Urinary bladder (tissue), 3 donors: ENCODE measurements at regions not wholly inside any gene's neighbourhood (a gene's known extent, or its start where the extent isn't known, plus 50 kb on each side); places are given as distances from the start of the nearest gene placed in this dataset.

ENCODE experiments used
- DNase-seq: peaks from one replicate; pipeline ENCODE4 v3.0.0-alpha.2; 2015; ENCODE audit errors: extremely low spot score
- H3K27ac ChIP-seq: one replicate; pipeline ENCODE4 v1.5.1; 2013; ENCODE audit warnings: low read depth, mild to moderate bottlenecking, moderate library complexity
- H3K36me3 ChIP-seq: one replicate; pipeline ENCODE4 v1.6.1; 2013; ENCODE audit warnings: mild to moderate bottlenecking, moderate library complexity; ENCODE audit not compliant: insufficient read depth
- H3K4me1 ChIP-seq: one replicate; pipeline ENCODE4 v1.6.1; 2013; ENCODE audit warnings: mild to moderate bottlenecking, moderate library complexity; ENCODE audit not compliant: insufficient read depth
- H3K4me3 ChIP-seq: one replicate; pipeline ENCODE4 v1.5.1; 2013; ENCODE audit warnings: low read depth, low read length
- WGBS: extraction: QIAGEN DNeasy Blood & Tissue Kit; methylation state at CpG from one replicate; pipeline ENCODE4 v1.1.7; 2013; 5-methylcytosine and 5-hydroxymethylcytosine counted together
- donor health status: healthy with polysubstance abuse.
- donor health status: healthy.

DNA sequence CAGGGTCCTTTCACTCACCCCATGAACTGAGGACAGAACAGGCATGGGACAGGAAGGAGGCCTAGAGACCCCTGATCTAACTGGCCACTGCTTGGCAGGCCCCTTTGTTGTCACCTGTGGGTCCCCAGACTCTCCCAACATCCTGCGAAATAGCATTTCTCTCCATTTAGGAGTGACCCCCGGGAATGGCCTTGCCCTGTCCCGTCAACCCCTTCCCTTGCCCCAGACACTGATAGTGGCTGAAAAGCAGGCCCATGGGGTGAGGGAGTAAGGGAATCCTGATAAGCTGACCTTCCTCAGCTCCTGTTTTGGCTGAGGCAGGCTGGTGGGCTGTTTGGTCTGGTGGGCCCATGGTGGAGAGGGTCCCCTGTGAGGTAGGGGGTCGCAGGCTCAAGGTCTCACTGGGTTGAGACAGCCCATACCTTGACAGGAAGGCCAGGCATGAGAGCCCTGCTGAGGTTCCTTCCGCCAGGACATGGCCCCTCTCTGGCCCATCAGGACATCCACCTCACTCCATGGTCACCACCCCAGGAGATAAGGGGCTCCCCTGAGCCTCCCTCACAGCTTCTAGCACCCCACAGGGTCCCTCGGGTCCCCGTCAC is 139.3 kb downstream of the MRPL14 start:
- Histone ChIP-seq H3K4me1 (no peaks in the 10 kb centered on the region), H3K27ac (no peak overlapping the region), H3K4me3 (no peak overlapping the region), H3K36me3 (no peaks in the 10 kb centered on the region)
- no peak for DNase-seq
- 92% methylated on average over 7 of the region's 7 CpGs for WGBS

DNA sequence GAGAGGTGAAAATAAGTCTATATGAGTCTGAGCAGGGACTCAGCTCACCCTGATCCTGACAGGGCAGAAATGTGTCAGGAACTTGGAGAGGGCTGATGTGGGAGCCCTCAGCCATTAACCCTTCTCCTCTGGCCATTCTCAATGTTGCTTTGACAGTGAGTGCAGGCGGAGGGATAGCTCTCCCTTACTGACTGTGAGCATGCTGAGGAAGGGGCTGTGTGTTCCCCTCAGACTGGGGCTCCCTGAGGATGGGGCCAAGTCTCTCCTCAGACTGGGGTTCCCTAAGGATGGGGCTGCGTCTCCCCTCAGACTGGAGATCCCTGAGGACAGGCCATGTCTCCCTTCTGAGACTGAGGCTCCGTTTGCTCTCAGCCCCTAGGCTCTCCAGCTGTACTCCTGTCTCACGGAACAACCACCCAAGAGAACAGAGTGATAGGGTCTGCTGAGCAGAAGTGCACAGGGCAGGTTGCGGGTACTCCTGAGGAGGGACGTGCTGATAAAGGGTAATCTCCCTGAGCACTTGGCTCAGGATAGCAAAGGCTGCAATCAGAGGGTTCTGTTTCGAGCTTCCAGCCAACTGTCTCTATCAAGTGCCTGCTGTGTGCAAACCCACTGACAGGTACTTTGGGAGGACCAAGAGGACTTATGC is 141.0 kb downstream of the MRPL14 start:
- no peak for DNase-seq
- 94% methylated on average over 7 of the region's 7 CpGs for WGBS
- H3K27ac ChIP-seq = no peak overlapping the region
- no peaks in the 10 kb centered on the region for H3K36me3 ChIP-seq
- no peak overlapping the region for H3K4me3 ChIP-seq
- no peaks in the 10 kb centered on the region for H3K4me1 ChIP-seq

DNA sequence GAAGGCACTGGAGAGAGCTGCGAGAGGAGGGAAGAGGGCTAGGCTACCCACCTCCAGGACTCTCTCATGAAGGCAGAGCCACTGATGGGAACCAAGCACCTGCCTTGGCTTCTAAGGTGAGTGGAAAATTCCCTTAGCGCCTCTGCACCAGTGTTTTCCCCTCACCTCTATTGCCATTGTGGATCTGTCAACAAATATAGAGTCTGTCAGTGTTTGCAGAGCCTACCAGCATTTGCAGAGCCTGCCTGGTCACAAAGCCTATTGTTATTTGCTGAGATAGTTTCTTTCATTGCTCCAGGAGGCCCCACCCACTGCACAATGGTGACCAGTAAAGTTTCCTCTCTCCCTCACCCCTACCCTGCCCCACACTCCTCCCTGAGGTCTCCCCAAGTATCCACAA is 141.9 kb downstream of the MRPL14 start:
- no peak for DNase-seq
- no peaks in the 10 kb centered on the region for H3K4me1 ChIP-seq
- no peak overlapping the region for H3K27ac ChIP-seq
- WGBS = 98% methylated on average over 2 of the region's 2 CpGs
- no peaks in the 10 kb centered on the region for H3K36me3 ChIP-seq
- no peak overlapping the region for H3K4me3 ChIP-seq

- no peak for DNase-seq
- H3K4me3 ChIP-seq = no peak overlapping the region
- WGBS = 85% methylated on average over 16 of the region's 16 CpGs
- no peak overlapping the region for H3K27ac ChIP-seq
- H3K36me3 ChIP-seq = no peaks in the 10 kb centered on the region
- H3K4me1 ChIP-seq = no peaks in the 10 kb centered on the region
These were observed 142.6 kb downstream of the MRPL14 start for GRCh38 chr6:43984442-43985321.

DNA sequence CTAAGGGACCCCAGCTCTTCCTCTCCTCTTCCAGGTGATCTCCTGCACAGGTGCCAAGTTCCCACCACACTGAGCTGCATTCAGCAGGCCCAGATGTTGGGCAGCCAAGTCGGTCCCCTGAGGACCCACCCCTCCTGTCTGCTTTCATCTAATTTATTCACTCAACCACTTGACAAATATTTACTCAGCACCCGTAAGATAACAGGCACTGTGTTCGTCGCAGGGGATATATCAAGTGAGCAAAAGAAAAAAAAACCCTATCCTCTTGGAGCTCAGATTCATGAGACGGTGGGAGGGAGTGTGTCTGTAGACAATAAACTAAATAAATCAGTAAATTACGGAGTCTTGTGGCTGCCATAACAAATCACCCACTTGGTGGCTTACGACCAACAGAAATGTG is 143.6 kb downstream of the MRPL14 start:
- WGBS = 78% methylated on average over 7 of the region's 7 CpGs
- Histone ChIP-seq H3K27ac (no peak overlapping the region), H3K36me3 (no peaks in the 10 kb centered on the region), H3K4me3 (no peak overlapping the region), H3K4me1 (no peaks in the 10 kb centered on the region)
- no peak for DNase-seq

DNA sequence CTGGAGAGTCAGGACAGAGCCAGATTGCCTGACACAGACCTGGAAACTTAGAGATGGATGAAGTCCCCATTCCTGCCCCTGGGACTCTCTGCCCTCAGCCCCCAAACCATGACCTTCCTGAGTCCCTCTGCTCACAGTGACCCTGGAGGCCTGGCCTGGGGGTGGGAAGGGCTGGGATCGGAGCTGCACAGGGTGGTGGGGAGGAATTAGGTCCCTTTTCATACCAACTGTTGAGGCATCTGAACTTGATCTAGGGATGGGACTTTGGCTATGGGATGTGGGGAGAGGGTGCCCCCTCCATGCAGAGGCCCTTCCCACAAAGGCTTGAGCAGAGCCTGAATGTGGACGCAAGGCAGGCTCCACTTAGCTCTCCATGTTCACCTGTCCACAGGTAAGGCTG is 144.1 kb downstream of the MRPL14 start:
- H3K4me3 ChIP-seq = no peak overlapping the region
- DNase-seq = no peak
- no peak overlapping the region for H3K27ac ChIP-seq
- H3K4me1 ChIP-seq = no peaks in the 10 kb centered on the region
- WGBS = 97% methylated on average over 2 of the region's 2 CpGs
- no peaks in the 10 kb centered on the region for H3K36me3 ChIP-seq

- no peak overlapping the region for H3K4me3 ChIP-seq
- 46% methylated on average over 2 of the region's 2 CpGs for WGBS
- H3K27ac ChIP-seq = no peak overlapping the region
- DNase-seq = no peak
- H3K4me1 ChIP-seq = no peaks in the 10 kb centered on the region
- H3K36me3 ChIP-seq = no peaks in the 10 kb centered on the region
These were observed 145.1 kb downstream of the MRPL14 start for GRCh38 chr6:43982084-43982625.

DNA sequence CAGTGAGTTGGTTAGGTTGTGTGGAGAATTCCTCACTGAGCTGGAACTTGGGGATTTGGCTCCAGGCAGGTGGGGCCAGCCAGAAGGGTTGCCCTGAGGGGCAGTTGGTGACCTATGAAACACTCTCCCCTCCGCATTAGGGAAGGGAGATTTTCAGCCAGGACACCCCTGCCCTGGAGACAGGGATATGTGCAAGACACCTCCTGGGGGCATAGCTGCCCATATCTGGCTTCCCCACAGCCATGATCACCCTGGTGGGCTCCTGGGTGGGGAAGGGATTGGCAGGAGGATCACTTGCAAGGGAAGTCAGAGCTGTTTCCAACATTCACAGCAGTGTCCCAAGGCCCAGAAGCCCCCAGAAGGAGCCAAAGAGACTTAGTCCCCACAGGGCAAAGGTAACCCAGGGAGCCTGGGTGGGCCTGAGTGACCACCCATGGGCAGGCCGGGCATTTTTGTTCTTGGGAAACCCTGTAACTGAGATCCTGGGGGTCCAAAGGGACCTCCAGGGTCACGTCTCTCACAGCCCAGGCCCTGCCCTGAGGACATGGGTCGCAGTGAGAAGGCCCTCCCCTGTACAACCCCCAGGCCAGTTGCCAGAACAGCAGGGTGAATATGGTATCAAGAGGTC is 145.8 kb downstream of the MRPL14 start:
- WGBS = 95% methylated on average over 4 of the region's 4 CpGs
- no peak for DNase-seq
- no peaks in the 10 kb centered on the region for H3K36me3 ChIP-seq

DNA sequence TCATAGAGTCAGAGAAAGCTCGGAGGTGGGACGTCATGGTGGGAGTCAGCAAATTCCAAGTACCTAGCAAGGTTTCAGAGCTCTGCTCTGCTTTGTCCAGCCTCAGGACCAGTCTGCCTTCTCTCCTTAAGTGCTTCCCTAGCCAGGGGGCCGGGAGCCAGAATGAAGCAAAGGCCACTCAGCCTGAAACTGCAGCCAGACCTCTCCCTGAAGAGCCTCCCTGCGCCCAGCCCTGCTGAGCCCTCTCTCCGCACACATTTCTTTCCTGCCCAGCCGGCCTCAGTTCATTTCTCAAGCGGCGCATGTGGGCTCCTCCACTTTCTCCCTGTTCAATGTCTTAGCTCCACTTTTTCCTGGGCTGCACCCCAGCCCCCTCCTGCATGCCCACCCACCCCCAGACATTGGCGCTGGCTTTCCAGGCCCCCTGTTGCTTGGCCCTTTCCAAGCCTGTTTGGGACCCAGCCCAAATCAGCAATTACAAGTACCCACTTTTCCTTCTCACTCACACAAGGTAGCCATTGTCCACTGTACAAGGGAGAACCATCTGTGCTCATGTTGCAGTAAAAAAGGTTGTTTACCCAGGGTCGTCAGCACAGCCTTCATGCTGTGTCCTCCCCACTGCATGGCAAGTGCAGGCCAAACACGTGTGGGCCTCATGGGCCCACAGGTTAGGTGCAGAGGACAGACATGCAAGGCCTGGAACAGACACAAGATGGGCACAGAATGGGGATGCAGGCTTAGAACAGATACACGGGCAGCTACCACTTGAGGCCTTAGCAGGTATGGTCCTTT is 147.1 kb downstream of the MRPL14 start:
- WGBS = 89% methylated on average over 12 of the region's 12 CpGs
- no peak for DNase-seq
- no peaks in the 10 kb centered on the region for H3K4me1 ChIP-seq
- H3K27ac ChIP-seq = no peak overlapping the region
- H3K4me3 ChIP-seq = no peak overlapping the region
- H3K36me3 ChIP-seq = no peaks in the 10 kb centered on the region

More for the DNA sequence above, 145.8 kb downstream of the MRPL14 start:
- no peaks in the 10 kb centered on the region for H3K4me1 ChIP-seq
- H3K4me3 ChIP-seq = no peak overlapping the region
- no peak overlapping the region for H3K27ac ChIP-seq

- DNase-seq = no peak
- no peaks in the 10 kb centered on the region for H3K36me3 ChIP-seq
- WGBS = 89% methylated on average over 4 of the region's 4 CpGs
- no peak overlapping the region for H3K27ac ChIP-seq
- H3K4me3 ChIP-seq = no peak overlapping the region
- H3K4me1 ChIP-seq = no peaks in the 10 kb centered on the region
These were observed 147.7 kb downstream of the MRPL14 start for GRCh38 chr6:43979525-43979924.

GRCh38 chr6:43978473-43979346 is 148.5 kb downstream of the MRPL14 start:
- H3K4me1 ChIP-seq = no peaks in the 10 kb centered on the region
- H3K36me3 ChIP-seq = no peaks in the 10 kb centered on the region
- no peak for DNase-seq
- WGBS = 83% methylated on average over 13 of the region's 13 CpGs
- H3K4me3 ChIP-seq = no peak overlapping the region
- H3K27ac ChIP-seq = no peak overlapping the region

DNA sequence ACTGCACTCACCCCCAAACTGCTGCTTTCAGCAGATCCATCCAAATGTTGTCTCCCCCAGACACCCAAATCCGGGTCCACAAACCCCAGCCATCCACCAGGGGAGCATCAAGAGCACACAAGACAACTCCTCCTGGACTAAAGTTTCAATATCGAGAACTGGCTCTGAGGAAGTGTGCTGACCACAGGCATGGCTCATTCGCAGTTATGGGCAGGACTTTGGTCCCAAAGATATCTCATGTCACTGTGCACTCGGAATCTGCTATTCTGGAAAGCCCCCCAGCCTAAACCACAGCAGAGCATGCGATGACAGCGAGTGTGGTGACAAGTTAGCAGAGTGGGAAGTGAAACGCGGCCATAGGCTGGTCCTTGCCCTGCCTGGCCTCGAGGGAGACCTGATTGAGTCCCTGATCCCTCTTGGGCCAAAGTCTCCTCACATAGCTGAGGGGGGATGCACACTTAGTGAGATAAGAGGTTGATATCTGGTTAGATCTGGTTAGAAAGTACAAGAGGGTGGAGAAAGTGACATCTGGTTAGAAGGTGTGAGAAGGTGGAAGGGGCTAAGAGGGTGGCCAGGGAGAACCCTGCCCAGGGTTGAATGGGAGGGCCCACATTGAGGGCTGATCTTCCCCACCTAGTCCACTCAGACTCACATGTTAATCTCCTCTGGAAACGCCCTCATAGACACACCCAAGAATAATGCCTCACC is 149.7 kb downstream of the MRPL14 start:
- H3K4me3 ChIP-seq = no peak overlapping the region
- DNase-seq = no peak
- whole genome bisulfite sequencing = 77% methylated on average over 10 of the region's 10 CpGs

More for the DNA sequence above, 149.7 kb downstream of the MRPL14 start:
- H3K4me1 ChIP-seq = no peaks in the 10 kb centered on the region
- H3K27ac ChIP-seq = no peak overlapping the region
- no peaks in the 10 kb centered on the region for H3K36me3 ChIP-seq
